Neural cell (in vitro differentiated cells): ENCODE measurements at regions not wholly inside any gene's neighbourhood (a gene's known extent, or its start where the extent isn't known, plus 50 kb on each side); places are given as distances from the start of the nearest gene placed in this dataset.

Source experiments
- H2AFZ ChIP-seq: fragments of 200-600, 300-800 bp; sonication (generic), shearing (Covaris generic); 2 replicates; pipeline ENCODE4 v1.6.0; 2014; ENCODE audit warnings: low read depth, mild to moderate bottlenecking, antibody characterized with exemption, low read length, moderate library complexity
- H3F3A ChIP-seq: fragments of 200-600 bp; shearing (Covaris generic); 2 replicates; pipeline ENCODE4 v1.6.1; 2016; ENCODE audit warnings: mild to moderate bottlenecking, moderate library complexity, mixed read lengths, antibody characterized with exemption, low read length; ENCODE audit not compliant: insufficient read depth, poor library complexity, severe bottlenecking
- H3K27ac ChIP-seq: fragments of 200-600, 300-800 bp; sonication (generic), shearing (Covaris generic); 2 replicates; pipeline ENCODE4 v1.5.1; 2014; ENCODE audit warnings: mild to moderate bottlenecking, low read length, moderate library complexity
- H3K27me3 ChIP-seq: fragments of 300-800, 200-600 bp; sonication (generic), shearing (Covaris generic); 2 replicates; pipeline ENCODE4 v1.6.0; 2014; ENCODE audit warnings: mild to moderate bottlenecking, low read depth, low read length, moderate library complexity; ENCODE audit not compliant: insufficient read depth
- H3K36me3 ChIP-seq: fragments of 300-800, 200-600 bp; sonication (generic), shearing (Covaris generic); 2 replicates; pipeline ENCODE4 v1.5.1; 2014; ENCODE audit warnings: mild to moderate bottlenecking, antibody characterized with exemption, low read length, moderate library complexity; ENCODE audit not compliant: insufficient read depth
- H3K4me2 ChIP-seq: fragments of 300-800, 200-600 bp; sonication (generic), shearing (Covaris generic); 2 replicates; pipeline ENCODE4 v1.6.0; 2014; ENCODE audit warnings: mild to moderate bottlenecking, low read length
- H3K4me3 ChIP-seq: fragments of 300-800, 200-600 bp; sonication (generic), shearing (Covaris generic); 2 replicates; pipeline ENCODE4 v1.5.1; 2014; ENCODE audit warnings: mild to moderate bottlenecking, low read length, moderate library complexity
- H3K79me2 ChIP-seq: fragments of 200-600 bp; shearing (Covaris generic); replicated peaks from 2 replicates; pipeline ENCODE4 v1.6.0; 2014; ENCODE audit warnings: mild to moderate bottlenecking, low read length, moderate library complexity; ENCODE audit not compliant: insufficient read depth
- H3K9ac ChIP-seq: fragments of 300-800, 200-600 bp; sonication (generic), shearing (Covaris generic); 2 replicates; pipeline ENCODE4 v1.6.1; 2016; ENCODE audit warnings: mild to moderate bottlenecking, low read length, mixed read lengths
- H3K9me2 ChIP-seq: fragments of 200-600 bp; shearing (Covaris generic); 2 replicates; pipeline ENCODE4 v1.6.1; 2016; ENCODE audit warnings: mild to moderate bottlenecking, low read length, mixed read lengths; ENCODE audit not compliant: insufficient read depth
- H3K9me3 ChIP-seq: fragments of 200-600, 300-800 bp; sonication (generic), shearing (Covaris generic); 2 replicates; pipeline ENCODE4 v1.6.1; 2016; ENCODE audit warnings: mild to moderate bottlenecking, mixed run types, low read length, moderate library complexity, mixed read lengths
- H4K20me1 ChIP-seq: fragments of 200-600 bp; shearing (Covaris generic); 2 replicates; pipeline ENCODE4 v1.6.1; 2016; ENCODE audit warnings: mild to moderate bottlenecking, mixed run types; ENCODE audit not compliant: insufficient read depth
- EP300 ChIP-seq: fragments of 450-650 bp; conservative IDR thresholded peaks from 2 replicates; pipeline ENCODE4 v1.6.1; 2014; ENCODE audit warnings: antibody characterized with exemption, mild to moderate bottlenecking, moderate library complexity; ENCODE audit not compliant: poor library complexity, severe bottlenecking
- EZH2 ChIP-seq: fragments of 200-600, 300-800 bp; shearing (Covaris generic), sonication (generic); IDR thresholded peaks from 2 replicates; pipeline ENCODE4 v1.6.1; 2014; ENCODE audit warnings: antibody characterized with exemption, low read length, borderline replicate concordance, mild to moderate bottlenecking; ENCODE audit not compliant: insufficient read depth, poor library complexity, severe bottlenecking
- MXI1 ChIP-seq: fragments of 450-650 bp; conservative IDR thresholded peaks from 2 replicates; pipeline ENCODE4 v1.6.1; 2014; ENCODE audit warnings: antibody characterized with exemption, mild to moderate bottlenecking; ENCODE audit not compliant: poor library complexity, severe bottlenecking
- POLR2AphosphoS5 ChIP-seq: IDR thresholded peaks from 2 replicates; pipeline ENCODE4 v1.6.1; 2012
- RAD21 ChIP-seq: fragments of 450-650 bp; conservative IDR thresholded peaks from 2 replicates; pipeline ENCODE4 v1.6.1; 2014; ENCODE audit warnings: antibody characterized with exemption, mild to moderate bottlenecking, moderate library complexity
- SMC3 ChIP-seq: fragments of 450-650 bp; conservative IDR thresholded peaks from 2 replicates; pipeline ENCODE4 v1.6.1; 2014; ENCODE audit warnings: antibody characterized with exemption, mild to moderate bottlenecking, moderate library complexity; ENCODE audit not compliant: poor library complexity
- TAF1 ChIP-seq: IDR thresholded peaks from 2 replicates; pipeline ENCODE4 v1.6.1; 2012; ENCODE audit warnings: low read depth
- TF ChIP-seq, protein P1 (sequence below): fragments of 450-650 bp; IDR thresholded peaks from 2 replicates; pipeline ENCODE4 v1.5.1; 2014; ENCODE audit warnings: antibody characterized with exemption, mild to moderate bottlenecking, moderate library complexity; ENCODE audit not compliant: poor library complexity, severe bottlenecking
- TF ChIP-seq, protein P2 (sequence below): IDR thresholded peaks from 2 replicates; pipeline ENCODE4 v1.6.1; 2012; ENCODE audit warnings: borderline replicate concordance

DNA sequence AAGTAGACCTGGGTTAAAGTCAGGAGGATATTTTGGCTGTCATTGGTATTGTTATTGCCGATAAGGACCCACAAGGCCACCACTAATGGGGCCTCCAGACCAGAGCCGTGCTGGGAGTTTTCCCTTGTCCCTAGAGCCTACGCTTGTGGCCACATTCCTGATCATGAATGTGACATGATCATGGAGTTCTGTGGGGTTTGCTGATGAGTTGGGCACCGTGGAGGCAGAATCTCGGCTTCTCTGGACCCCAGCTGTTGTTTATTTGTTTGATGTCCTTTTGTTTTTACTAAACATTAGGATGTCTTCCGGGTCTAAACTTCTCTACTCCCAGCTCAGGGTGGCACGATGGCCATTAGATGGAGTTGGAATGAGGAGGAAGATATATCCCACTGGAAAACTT is 74.9 kb upstream of the TMPRSS2 start:
- Histone ChIP-seq H3K9ac (no peak overlapping the region), H3K9me2 (no peaks in the 10 kb centered on the region), H2AFZ (no peak overlapping the region), H3F3A (no peaks in the 10 kb centered on the region), H3K79me2 (no peaks in the 10 kb centered on the region), H3K27ac (no peak overlapping the region), H4K20me1 (no peaks in the 10 kb centered on the region), H3K9me3 (no peaks in the 10 kb centered on the region), H3K4me2 (no peak overlapping the region), H3K36me3 (no peaks in the 10 kb centered on the region), H3K27me3 (no peaks in the 10 kb centered on the region), H3K4me3 (no peak overlapping the region)
- TF ChIP-seq SMC3 (no peak), EZH2 (no peak), MXI1 (no peak), TAF1 (no peak), EP300 (no peak), POLR2AphosphoS5 (no peak), RAD21 (no peak)
- TF ChIP-seq, protein P1, sequence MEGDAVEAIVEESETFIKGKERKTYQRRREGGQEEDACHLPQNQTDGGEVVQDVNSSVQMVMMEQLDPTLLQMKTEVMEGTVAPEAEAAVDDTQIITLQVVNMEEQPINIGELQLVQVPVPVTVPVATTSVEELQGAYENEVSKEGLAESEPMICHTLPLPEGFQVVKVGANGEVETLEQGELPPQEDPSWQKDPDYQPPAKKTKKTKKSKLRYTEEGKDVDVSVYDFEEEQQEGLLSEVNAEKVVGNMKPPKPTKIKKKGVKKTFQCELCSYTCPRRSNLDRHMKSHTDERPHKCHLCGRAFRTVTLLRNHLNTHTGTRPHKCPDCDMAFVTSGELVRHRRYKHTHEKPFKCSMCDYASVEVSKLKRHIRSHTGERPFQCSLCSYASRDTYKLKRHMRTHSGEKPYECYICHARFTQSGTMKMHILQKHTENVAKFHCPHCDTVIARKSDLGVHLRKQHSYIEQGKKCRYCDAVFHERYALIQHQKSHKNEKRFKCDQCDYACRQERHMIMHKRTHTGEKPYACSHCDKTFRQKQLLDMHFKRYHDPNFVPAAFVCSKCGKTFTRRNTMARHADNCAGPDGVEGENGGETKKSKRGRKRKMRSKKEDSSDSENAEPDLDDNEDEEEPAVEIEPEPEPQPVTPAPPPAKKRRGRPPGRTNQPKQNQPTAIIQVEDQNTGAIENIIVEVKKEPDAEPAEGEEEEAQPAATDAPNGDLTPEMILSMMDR: no peak
- TF ChIP-seq, protein P2, sequence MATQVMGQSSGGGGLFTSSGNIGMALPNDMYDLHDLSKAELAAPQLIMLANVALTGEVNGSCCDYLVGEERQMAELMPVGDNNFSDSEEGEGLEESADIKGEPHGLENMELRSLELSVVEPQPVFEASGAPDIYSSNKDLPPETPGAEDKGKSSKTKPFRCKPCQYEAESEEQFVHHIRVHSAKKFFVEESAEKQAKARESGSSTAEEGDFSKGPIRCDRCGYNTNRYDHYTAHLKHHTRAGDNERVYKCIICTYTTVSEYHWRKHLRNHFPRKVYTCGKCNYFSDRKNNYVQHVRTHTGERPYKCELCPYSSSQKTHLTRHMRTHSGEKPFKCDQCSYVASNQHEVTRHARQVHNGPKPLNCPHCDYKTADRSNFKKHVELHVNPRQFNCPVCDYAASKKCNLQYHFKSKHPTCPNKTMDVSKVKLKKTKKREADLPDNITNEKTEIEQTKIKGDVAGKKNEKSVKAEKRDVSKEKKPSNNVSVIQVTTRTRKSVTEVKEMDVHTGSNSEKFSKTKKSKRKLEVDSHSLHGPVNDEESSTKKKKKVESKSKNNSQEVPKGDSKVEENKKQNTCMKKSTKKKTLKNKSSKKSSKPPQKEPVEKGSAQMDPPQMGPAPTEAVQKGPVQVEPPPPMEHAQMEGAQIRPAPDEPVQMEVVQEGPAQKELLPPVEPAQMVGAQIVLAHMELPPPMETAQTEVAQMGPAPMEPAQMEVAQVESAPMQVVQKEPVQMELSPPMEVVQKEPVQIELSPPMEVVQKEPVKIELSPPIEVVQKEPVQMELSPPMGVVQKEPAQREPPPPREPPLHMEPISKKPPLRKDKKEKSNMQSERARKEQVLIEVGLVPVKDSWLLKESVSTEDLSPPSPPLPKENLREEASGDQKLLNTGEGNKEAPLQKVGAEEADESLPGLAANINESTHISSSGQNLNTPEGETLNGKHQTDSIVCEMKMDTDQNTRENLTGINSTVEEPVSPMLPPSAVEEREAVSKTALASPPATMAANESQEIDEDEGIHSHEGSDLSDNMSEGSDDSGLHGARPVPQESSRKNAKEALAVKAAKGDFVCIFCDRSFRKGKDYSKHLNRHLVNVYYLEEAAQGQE: no peak

DNA sequence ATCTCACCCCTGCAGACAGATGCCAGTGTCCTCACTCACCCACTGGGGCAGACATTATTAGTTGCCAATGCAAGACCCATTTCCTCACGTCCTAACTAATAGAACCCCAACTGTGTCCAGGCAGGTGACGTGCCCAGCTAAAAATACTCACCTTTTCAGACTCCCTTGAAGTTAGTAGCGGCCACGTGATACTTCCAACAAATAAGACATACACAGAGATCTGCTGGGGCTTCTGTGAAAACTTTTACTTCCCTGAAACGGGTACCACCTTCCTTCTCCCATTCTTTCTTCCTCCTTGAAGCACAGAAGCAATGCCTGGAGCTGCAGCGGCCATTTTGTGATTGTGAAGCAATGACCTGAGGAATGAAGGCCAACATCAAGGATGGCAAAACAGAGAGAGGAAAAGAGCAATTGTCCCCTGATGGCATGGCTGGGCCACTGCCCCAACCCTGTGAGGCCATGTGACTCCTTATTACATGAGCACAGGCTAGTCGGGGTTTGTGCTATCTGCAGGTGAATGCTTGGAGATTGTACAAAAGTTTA is 74.4 kb upstream of the TMPRSS2 start:
- H3K9me2 ChIP-seq: no peaks in the 10 kb centered on the region
- no peak overlapping the region for H3K4me3 ChIP-seq
- no peaks in the 10 kb centered on the region for H3F3A ChIP-seq
- H2AFZ ChIP-seq: no peak overlapping the region
- H3K9ac ChIP-seq: no peak overlapping the region
- no peak for TF ChIP-seq SMC3
- no peak for TF ChIP-seq EZH2
- H3K79me2 ChIP-seq: no peaks in the 10 kb centered on the region
- H3K36me3 ChIP-seq: no peaks in the 10 kb centered on the region
- no peak overlapping the region for H3K4me2 ChIP-seq
- H4K20me1 ChIP-seq: no peaks in the 10 kb centered on the region
- H3K9me3 ChIP-seq: peaks cover 2% of the 10 kb centered on the region
- H3K27ac ChIP-seq: no peak overlapping the region
- H3K27me3 ChIP-seq: no peaks in the 10 kb centered on the region
